ENCODE measurements at regions not wholly inside any gene's neighbourhood (a gene's known extent, or its start where the extent isn't known, plus 50 kb on each side); places are given as distances from the start of the nearest gene placed in this dataset.
A peak's percentile ranks its signal among the peaks of the same experiment; 100 is the strongest.

- no peaks in the 10 kb centered on the region for H3K4me1 ChIP-seq (ENCODE audit: control insufficient read depth, insufficient read depth, low read length)
- WGBS (ENCODE audit: insufficient coverage), result no CpG with 5 or more reads among the region's 2 CpGs
- H3K36me3 ChIP-seq (ENCODE audit: control insufficient read depth, insufficient read depth, low read length), result no peaks in the 10 kb centered on the region
- H3K27ac ChIP-seq (ENCODE audit: low read length), result no peak overlapping the region
- H3K9me3 ChIP-seq (replicated peaks; ENCODE audit: control insufficient read depth, low read depth, low read length), result no peaks in the 10 kb centered on the region
- H3K4me3 ChIP-seq (ENCODE audit: low read length), result no peak overlapping the region
- DNase-seq, result no peak
- no peaks in the 10 kb centered on the region for H3K27me3 ChIP-seq (ENCODE audit: control insufficient read depth, insufficient read depth, low read length)
Measured at GRCh38 chr1:209491031-209491430, 92.5 kb upstream of the CAMK1G start.

DNA sequence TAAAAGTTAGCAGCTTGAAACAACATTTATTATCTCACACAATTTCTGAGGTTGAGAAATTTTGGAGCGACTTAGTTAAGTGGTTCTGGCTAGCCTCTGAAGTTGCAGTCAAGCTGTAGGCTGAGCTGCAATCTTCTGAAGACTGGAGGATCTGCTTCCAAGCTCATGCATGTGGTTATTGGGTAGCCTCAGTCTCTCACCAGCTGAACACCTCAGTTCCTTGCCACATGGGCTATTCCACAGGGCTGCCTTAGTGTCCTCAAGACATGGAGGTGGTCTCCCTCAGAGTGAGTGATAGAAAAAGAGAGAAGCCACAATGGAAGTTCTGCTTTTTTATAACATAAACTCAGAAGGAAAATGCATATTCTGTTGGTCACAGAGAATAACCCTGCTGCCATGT lies 92.0 kb upstream of the CAMK1G start:
- Histone ChIP-seq H3K36me3 (ENCODE audit: control insufficient read depth, insufficient read depth, low read length) (no peaks in the 10 kb centered on the region), H3K4me1 (ENCODE audit: control insufficient read depth, insufficient read depth, low read length) (no peaks in the 10 kb centered on the region), H3K27me3 (ENCODE audit: control insufficient read depth, insufficient read depth, low read length) (no peaks in the 10 kb centered on the region), H3K4me3 (ENCODE audit: low read length) (no peak overlapping the region), H3K27ac (ENCODE audit: low read length) (no peak overlapping the region), H3K9me3 (replicated peaks; ENCODE audit: control insufficient read depth, low read depth, low read length) (no peaks in the 10 kb centered on the region)
- WGBS (ENCODE audit: insufficient coverage), result no CpG with 5 or more reads among the region's 1 CpG
- no peak for DNase-seq

GRCh38 chr1:209491897-209492296 lies 91.6 kb upstream of the CAMK1G start:
- 70% methylated on average over 2 of the region's 4 CpGs for WGBS (ENCODE audit: insufficient coverage)
- DNase-seq, result no peak

GRCh38 chr1:209493559-209493958 lies 90.0 kb upstream of the CAMK1G start:
- DNase-seq, result peak; percentile 30
- Histone ChIP-seq H3K27ac (ENCODE audit: low read length) (no peak overlapping the region), H3K9me3 (replicated peaks; ENCODE audit: control insufficient read depth, low read depth, low read length) (no peaks in the 10 kb centered on the region), H3K4me3 (ENCODE audit: low read length) (no peak overlapping the region), H3K27me3 (ENCODE audit: control insufficient read depth, insufficient read depth, low read length) (no peaks in the 10 kb centered on the region), H3K36me3 (ENCODE audit: control insufficient read depth, insufficient read depth, low read length) (no peaks in the 10 kb centered on the region), H3K4me1 (ENCODE audit: control insufficient read depth, insufficient read depth, low read length) (no peaks in the 10 kb centered on the region)

More at GRCh38 chr1:209491897-209492296, 91.6 kb upstream of the CAMK1G start:
- no peaks in the 10 kb centered on the region for H3K27me3 ChIP-seq (ENCODE audit: control insufficient read depth, insufficient read depth, low read length)
- H3K9me3 ChIP-seq (replicated peaks; ENCODE audit: control insufficient read depth, low read depth, low read length), result no peaks in the 10 kb centered on the region
- no peaks in the 10 kb centered on the region for H3K36me3 ChIP-seq (ENCODE audit: control insufficient read depth, insufficient read depth, low read length)
- H3K4me3 ChIP-seq (ENCODE audit: low read length), result no peak overlapping the region
- H3K27ac ChIP-seq (ENCODE audit: low read length), result no peak overlapping the region
- H3K4me1 ChIP-seq (ENCODE audit: control insufficient read depth, insufficient read depth, low read length), result no peaks in the 10 kb centered on the region

- Histone ChIP-seq H3K9me3 (replicated peaks; ENCODE audit: control insufficient read depth, low read depth, low read length) (peaks cover 3% of the 10 kb centered on the region), H3K27ac (ENCODE audit: low read length) (no peak overlapping the region), H3K4me3 (ENCODE audit: low read length) (no peak overlapping the region), H3K4me1 (ENCODE audit: control insufficient read depth, insufficient read depth, low read length) (no peaks in the 10 kb centered on the region), H3K27me3 (ENCODE audit: control insufficient read depth, insufficient read depth, low read length) (no peaks in the 10 kb centered on the region), H3K36me3 (ENCODE audit: control insufficient read depth, insufficient read depth, low read length) (no peaks in the 10 kb centered on the region)
- WGBS (ENCODE audit: insufficient coverage), result no CpG with 5 or more reads among the region's 1 CpG
- no peak for DNase-seq
Measured at GRCh38 chr1:209497729-209498128, 85.8 kb upstream of the CAMK1G start.

DNA sequence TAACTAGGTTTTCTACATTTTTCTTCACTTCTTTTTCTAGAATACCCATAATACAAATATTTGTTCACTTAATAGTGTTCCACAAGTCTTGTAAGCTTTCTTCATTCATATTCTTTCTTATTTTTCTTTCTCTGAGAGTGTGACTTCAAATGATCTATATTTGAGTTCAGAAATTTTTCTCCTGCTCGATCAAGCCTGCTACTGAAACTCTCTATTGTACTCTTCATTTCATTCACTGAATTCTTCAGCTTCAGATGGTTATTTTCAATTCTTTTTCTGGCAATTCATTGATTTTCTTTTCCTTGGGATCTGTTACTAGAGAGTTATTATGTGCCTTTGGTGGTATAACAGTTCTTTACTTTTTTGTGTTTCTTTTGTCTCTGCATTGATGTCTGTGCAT lies 82.5 kb upstream of the CAMK1G start:
- Histone ChIP-seq H3K4me1 (ENCODE audit: control insufficient read depth, insufficient read depth, low read length) (no peaks in the 10 kb centered on the region), H3K4me3 (ENCODE audit: low read length) (no peak overlapping the region), H3K27me3 (ENCODE audit: control insufficient read depth, insufficient read depth, low read length) (no peaks in the 10 kb centered on the region), H3K9me3 (replicated peaks; ENCODE audit: control insufficient read depth, low read depth, low read length) (peaks cover 3% of the 10 kb centered on the region), H3K27ac (ENCODE audit: low read length) (no peak overlapping the region), H3K36me3 (ENCODE audit: control insufficient read depth, insufficient read depth, low read length) (no peaks in the 10 kb centered on the region)
- WGBS (ENCODE audit: insufficient coverage), result no CpG with 5 or more reads among the region's 1 CpG
- DNase-seq, result no peak

GRCh38 chr1:209503196-209503595 lies 80.3 kb upstream of the CAMK1G start:
- Histone ChIP-seq H3K36me3 (ENCODE audit: control insufficient read depth, insufficient read depth, low read length) (no peaks in the 10 kb centered on the region), H3K27ac (ENCODE audit: low read length) (no peak overlapping the region), H3K4me1 (ENCODE audit: control insufficient read depth, insufficient read depth, low read length) (no peaks in the 10 kb centered on the region), H3K9me3 (replicated peaks; ENCODE audit: control insufficient read depth, low read depth, low read length) (peaks cover 3% of the 10 kb centered on the region), H3K27me3 (ENCODE audit: control insufficient read depth, insufficient read depth, low read length) (peaks cover 2% of the 10 kb centered on the region), H3K4me3 (ENCODE audit: low read length) (no peak overlapping the region)
- no CpG with 5 or more reads among the region's 1 CpG for WGBS (ENCODE audit: insufficient coverage)
- DNase-seq, result no peak

DNA sequence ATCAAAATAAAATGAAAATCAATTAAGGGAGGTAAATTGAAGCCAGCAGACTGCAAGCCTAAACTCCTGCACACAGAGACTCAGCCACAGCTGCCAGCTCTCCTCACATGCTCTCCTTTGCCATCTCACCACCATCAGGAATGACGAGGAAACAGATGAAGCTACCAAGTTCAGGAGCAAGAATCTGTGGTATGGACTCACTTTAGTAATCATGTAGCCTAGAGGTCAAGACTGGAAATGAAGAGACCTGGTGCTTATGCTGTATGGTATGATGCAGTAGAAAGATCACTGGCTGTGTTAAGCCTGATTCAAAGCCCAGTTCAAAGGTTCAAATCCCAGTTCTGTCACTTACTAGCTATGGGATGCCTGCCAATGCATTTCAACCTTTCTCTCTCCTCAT lies 78.9 kb upstream of the CAMK1G start:
- peaks cover 2% of the 10 kb centered on the region for H3K27me3 ChIP-seq (ENCODE audit: control insufficient read depth, insufficient read depth, low read length)
- no peaks in the 10 kb centered on the region for H3K36me3 ChIP-seq (ENCODE audit: control insufficient read depth, insufficient read depth, low read length)
- no peaks in the 10 kb centered on the region for H3K4me1 ChIP-seq (ENCODE audit: control insufficient read depth, insufficient read depth, low read length)
- H3K9me3 ChIP-seq (replicated peaks; ENCODE audit: control insufficient read depth, low read depth, low read length), result peaks cover 3% of the 10 kb centered on the region
- WGBS (ENCODE audit: insufficient coverage), result no CpG with 5 or more reads among the region's 1 CpG
- H3K27ac ChIP-seq (ENCODE audit: low read length), result no peak overlapping the region
- no peak for DNase-seq
- H3K4me3 ChIP-seq (ENCODE audit: low read length), result no peak overlapping the region

- H3K4me3 ChIP-seq (ENCODE audit: low read length), result no peak overlapping the region
- WGBS (ENCODE audit: insufficient coverage), result no CpG with 5 or more reads among the region's 1 CpG
- no peak for DNase-seq
- H3K27me3 ChIP-seq (ENCODE audit: control insufficient read depth, insufficient read depth, low read length), result peaks cover 2% of the 10 kb centered on the region
- peaks cover 3% of the 10 kb centered on the region for H3K9me3 ChIP-seq (replicated peaks; ENCODE audit: control insufficient read depth, low read depth, low read length)
- H3K27ac ChIP-seq (ENCODE audit: low read length), result no peak overlapping the region
- no peaks in the 10 kb centered on the region for H3K4me1 ChIP-seq (ENCODE audit: control insufficient read depth, insufficient read depth, low read length)
- H3K36me3 ChIP-seq (ENCODE audit: control insufficient read depth, insufficient read depth, low read length), result no peaks in the 10 kb centered on the region
Measured at GRCh38 chr1:209505044-209505443, 78.5 kb upstream of the CAMK1G start.

DNA sequence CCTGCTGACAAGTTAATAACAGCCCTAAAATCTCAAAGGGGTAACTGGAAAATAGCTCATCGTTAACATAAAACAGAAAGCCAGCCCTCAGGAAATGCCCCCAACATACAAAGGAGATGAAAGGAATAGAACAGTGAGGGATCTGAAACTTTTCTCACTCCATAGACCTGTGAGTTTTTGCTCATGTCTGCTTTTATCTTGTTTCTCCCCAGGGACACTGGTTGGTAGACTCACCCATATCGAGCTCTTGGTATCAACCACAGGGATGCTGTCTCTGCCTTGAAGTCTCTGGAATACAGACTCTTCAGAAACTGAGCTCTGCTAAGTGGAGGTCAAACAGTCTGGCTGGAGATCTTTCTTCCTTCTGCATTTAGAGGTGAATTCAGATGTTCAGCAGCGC lies 77.4 kb upstream of the CAMK1G start:
- Histone ChIP-seq H3K36me3 (ENCODE audit: control insufficient read depth, insufficient read depth, low read length) (no peaks in the 10 kb centered on the region), H3K4me3 (ENCODE audit: low read length) (no peak overlapping the region), H3K27me3 (ENCODE audit: control insufficient read depth, insufficient read depth, low read length) (peaks cover 2% of the 10 kb centered on the region), H3K4me1 (ENCODE audit: control insufficient read depth, insufficient read depth, low read length) (no peaks in the 10 kb centered on the region), H3K27ac (ENCODE audit: low read length) (no peak overlapping the region), H3K9me3 (replicated peaks; ENCODE audit: control insufficient read depth, low read depth, low read length) (peaks cover 3% of the 10 kb centered on the region)
- 13% methylated on average over 1 of the region's 3 CpGs for WGBS (ENCODE audit: insufficient coverage)
- DNase-seq, result no peak

GRCh38 chr1:209509039-209509438 lies 74.5 kb upstream of the CAMK1G start:
- Histone ChIP-seq H3K9me3 (replicated peaks; ENCODE audit: control insufficient read depth, low read depth, low read length) (no peaks in the 10 kb centered on the region), H3K27ac (ENCODE audit: low read length) (no peak overlapping the region), H3K36me3 (ENCODE audit: control insufficient read depth, insufficient read depth, low read length) (no peaks in the 10 kb centered on the region), H3K27me3 (ENCODE audit: control insufficient read depth, insufficient read depth, low read length) (peaks cover 4% of the 10 kb centered on the region), H3K4me3 (ENCODE audit: low read length) (no peak overlapping the region), H3K4me1 (ENCODE audit: control insufficient read depth, insufficient read depth, low read length) (no peaks in the 10 kb centered on the region)
- WGBS (ENCODE audit: insufficient coverage), result 90% methylated on average over 2 of the region's 5 CpGs
- DNase-seq, result no peak
